DMS 273 (cell line): ENCODE measurements at regions not wholly inside any gene's neighbourhood (a gene's known extent, or its start where the extent isn't known, plus 50 kb on each side); places are given as distances from the start of the nearest gene placed in this dataset.
"Not testable (repeated sequence)": the region's sequence is repeated elsewhere in the genome, so short reads cannot be mapped to it uniquely, and the experiment has no call there.

Experiments
- DNase-seq: peaks from one replicate; lab custom pipeline; 2025; ENCODE audit not compliant: unreplicated experiment; lab: John Stamatoyannopoulos, UW

DNA sequence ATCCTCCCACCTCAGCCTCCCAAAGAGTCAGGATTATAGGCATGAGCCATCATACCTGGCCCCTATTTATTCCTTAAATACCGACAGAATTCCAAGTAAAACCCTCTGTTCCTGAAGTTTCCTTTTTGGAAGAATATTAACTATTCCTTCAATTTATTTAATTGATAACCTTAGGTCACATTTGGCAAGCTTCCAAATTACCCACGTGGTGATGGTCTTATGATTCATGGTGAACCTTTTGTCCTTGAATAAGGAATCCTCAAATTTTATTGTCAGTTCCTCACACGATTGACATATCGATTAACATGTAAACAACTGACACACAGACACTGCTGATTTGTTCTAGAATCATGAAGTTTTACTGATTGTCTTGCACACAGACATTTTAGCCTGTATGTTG is 130.6 kb upstream of the LRRC61 start:
- DNase-seq: not testable (repeated sequence)

DNA sequence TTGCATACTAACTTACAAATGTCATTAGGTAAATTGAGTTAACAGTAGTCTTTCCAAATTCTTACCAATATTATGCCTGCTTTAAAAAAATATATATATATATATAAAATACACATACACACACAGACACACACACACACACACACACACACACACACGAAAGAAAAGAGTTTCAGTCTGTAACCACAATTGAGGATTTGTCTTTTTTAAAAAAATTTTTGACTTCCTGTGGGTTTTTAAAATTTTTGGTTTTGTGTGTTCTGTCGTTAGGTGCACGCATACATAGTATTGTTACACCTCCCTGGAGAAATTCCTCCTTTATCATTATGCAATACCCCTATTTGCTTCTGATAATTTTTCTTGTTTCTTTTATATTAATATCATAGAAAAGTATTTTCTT is 129.3 kb upstream of the LRRC61 start:
- DNase-seq: not testable (repeated sequence)
